Stimulated activated memory B cell treated with anti-CD40 and anti-IgM and Interleukin-4, amounts not matched to agents 10 μg/mL and 1 μg/mL and 100 μg/mL, for 72 hours (primary cell): ENCODE measurements at regions not wholly inside any gene's neighbourhood (a gene's known extent, or its start where the extent isn't known, plus 50 kb on each side); places are given as distances from the start of the nearest gene placed in this dataset.

ENCODE experiments used
- ATAC-seq: fragments of 150-1000 bp; cut with Tn5 transposase; 2 replicates; pipeline ENCODE4 v1.10.0; 2021
- H3K27ac Mint-ChIP-seq: one replicate; pipeline ENCODE4 v1.8.0; 2022; ENCODE audit warnings: mild to moderate bottlenecking, mixed read lengths
- H3K27me3 Mint-ChIP-seq: one replicate; pipeline ENCODE4 v1.8.0; 2022; ENCODE audit warnings: mixed read lengths
- H3K36me3 Mint-ChIP-seq: one replicate; pipeline ENCODE4 v1.8.0; 2022; ENCODE audit warnings: mixed read lengths
- H3K4me1 Mint-ChIP-seq: one replicate; pipeline ENCODE4 v1.8.0; 2022; ENCODE audit warnings: mixed read lengths
- H3K4me3 Mint-ChIP-seq: one replicate; pipeline ENCODE4 v1.8.0; 2022; ENCODE audit warnings: mild to moderate bottlenecking, moderate library complexity, mixed read lengths
- H3K9me3 Mint-ChIP-seq: one replicate; pipeline ENCODE4 v1.8.0; 2022; ENCODE audit warnings: mixed read lengths

GRCh38 chr16:62445909-62446308 lies 409.7 kb upstream of the CDH8 start:
- Mint-ChIP-seq H3K4me3 (no peak overlapping the region), H3K27me3 (no peaks in the 10 kb centered on the region), H3K36me3 (no peaks in the 10 kb centered on the region), H3K9me3 (peaks cover 15% of the 10 kb centered on the region), H3K4me1 (no peaks in the 10 kb centered on the region), H3K27ac (no peak overlapping the region)
- no peak for ATAC-seq

- Mint-ChIP-seq H3K36me3 (no peaks in the 10 kb centered on the region), H3K4me1 (no peaks in the 10 kb centered on the region), H3K27ac (no peak overlapping the region), H3K27me3 (no peaks in the 10 kb centered on the region), H3K9me3 (peaks cover 2% of the 10 kb centered on the region), H3K4me3 (no peak overlapping the region)
- ATAC-seq: no peak
Observed at GRCh38 chr16:62424206-62424605, 388.0 kb upstream of the CDH8 start.

GRCh38 chr16:62408760-62409159 lies 372.5 kb upstream of the CDH8 start:
- H3K27me3 Mint-ChIP-seq: no peaks in the 10 kb centered on the region
- no peak overlapping the region for H3K27ac Mint-ChIP-seq
- no peaks in the 10 kb centered on the region for H3K4me1 Mint-ChIP-seq

GRCh38 chr16:62406387-62406786 lies 370.1 kb upstream of the CDH8 start:
- H3K4me3 Mint-ChIP-seq: no peak overlapping the region
- H3K27ac Mint-ChIP-seq: no peak overlapping the region
- no peaks in the 10 kb centered on the region for H3K36me3 Mint-ChIP-seq
- H3K9me3 Mint-ChIP-seq: peaks cover 2% of the 10 kb centered on the region
- no peak for ATAC-seq
- no peaks in the 10 kb centered on the region for H3K27me3 Mint-ChIP-seq
- no peaks in the 10 kb centered on the region for H3K4me1 Mint-ChIP-seq

More at GRCh38 chr16:62408760-62409159, 372.5 kb upstream of the CDH8 start:
- no peak for ATAC-seq
- H3K36me3 Mint-ChIP-seq: no peaks in the 10 kb centered on the region
- peaks cover 2% of the 10 kb centered on the region for H3K9me3 Mint-ChIP-seq
- no peak overlapping the region for H3K4me3 Mint-ChIP-seq

- ATAC-seq: no peak
- Mint-ChIP-seq H3K27me3 (no peaks in the 10 kb centered on the region), H3K27ac (no peak overlapping the region), H3K9me3 (peaks cover 4% of the 10 kb centered on the region), H3K4me3 (no peak overlapping the region), H3K36me3 (no peaks in the 10 kb centered on the region), H3K4me1 (no peaks in the 10 kb centered on the region)
Observed at GRCh38 chr16:62404842-62405611, 368.8 kb upstream of the CDH8 start.

- Mint-ChIP-seq H3K9me3 (peaks cover 9% of the 10 kb centered on the region), H3K4me1 (no peaks in the 10 kb centered on the region), H3K27me3 (no peaks in the 10 kb centered on the region), H3K4me3 (no peak overlapping the region), H3K27ac (no peak overlapping the region), H3K36me3 (no peaks in the 10 kb centered on the region)
- ATAC-seq: peak; percentile 20
Observed at GRCh38 chr16:62392698-62393097, 356.5 kb upstream of the CDH8 start.

- Mint-ChIP-seq H3K36me3 (no peaks in the 10 kb centered on the region), H3K4me1 (no peaks in the 10 kb centered on the region), H3K27me3 (no peaks in the 10 kb centered on the region), H3K4me3 (no peak overlapping the region), H3K27ac (no peak overlapping the region), H3K9me3 (peaks cover 11% of the 10 kb centered on the region)
- ATAC-seq: no peak
Observed at GRCh38 chr16:62391940-62392339, 355.7 kb upstream of the CDH8 start.

GRCh38 chr16:62391134-62391533 lies 354.9 kb upstream of the CDH8 start:
- Mint-ChIP-seq H3K4me3 (no peak overlapping the region), H3K36me3 (no peaks in the 10 kb centered on the region), H3K27me3 (no peaks in the 10 kb centered on the region), H3K9me3 (peaks cover 6% of the 10 kb centered on the region), H3K27ac (no peak overlapping the region), H3K4me1 (no peaks in the 10 kb centered on the region)
- ATAC-seq: no peak

GRCh38 chr16:62390214-62390613 lies 354.0 kb upstream of the CDH8 start:
- ATAC-seq: no peak
- no peaks in the 10 kb centered on the region for H3K27me3 Mint-ChIP-seq
- H3K9me3 Mint-ChIP-seq: peaks cover 6% of the 10 kb centered on the region
- H3K27ac Mint-ChIP-seq: no peak overlapping the region
- H3K36me3 Mint-ChIP-seq: no peaks in the 10 kb centered on the region
- H3K4me3 Mint-ChIP-seq: no peak overlapping the region
- no peaks in the 10 kb centered on the region for H3K4me1 Mint-ChIP-seq

- no peak for ATAC-seq
- Mint-ChIP-seq H3K4me3 (no peak overlapping the region), H3K36me3 (no peaks in the 10 kb centered on the region), H3K4me1 (no peaks in the 10 kb centered on the region), H3K9me3 (peaks cover 6% of the 10 kb centered on the region), H3K27ac (no peak overlapping the region), H3K27me3 (no peaks in the 10 kb centered on the region)
Observed at GRCh38 chr16:62386411-62386810, 350.2 kb upstream of the CDH8 start.

- Mint-ChIP-seq H3K27ac (no peak overlapping the region), H3K4me1 (no peaks in the 10 kb centered on the region), H3K36me3 (no peaks in the 10 kb centered on the region), H3K9me3 (peaks cover 3% of the 10 kb centered on the region), H3K4me3 (no peak overlapping the region), H3K27me3 (no peaks in the 10 kb centered on the region)
- ATAC-seq: no peak
Observed at GRCh38 chr16:62383941-62384340, 347.7 kb upstream of the CDH8 start.

- H3K9me3 Mint-ChIP-seq: peaks cover 6% of the 10 kb centered on the region
- H3K27me3 Mint-ChIP-seq: no peaks in the 10 kb centered on the region
- no peak overlapping the region for H3K27ac Mint-ChIP-seq
- no peaks in the 10 kb centered on the region for H3K36me3 Mint-ChIP-seq
- H3K4me3 Mint-ChIP-seq: no peak overlapping the region
- no peak for ATAC-seq
- no peaks in the 10 kb centered on the region for H3K4me1 Mint-ChIP-seq
Observed at GRCh38 chr16:62370445-62370844, 334.2 kb upstream of the CDH8 start.

- H3K4me1 Mint-ChIP-seq: no peaks in the 10 kb centered on the region
- no peak overlapping the region for H3K4me3 Mint-ChIP-seq
- H3K36me3 Mint-ChIP-seq: no peaks in the 10 kb centered on the region
- ATAC-seq: no peak
- H3K27me3 Mint-ChIP-seq: no peaks in the 10 kb centered on the region
- no peak overlapping the region for H3K27ac Mint-ChIP-seq
- peaks cover 11% of the 10 kb centered on the region for H3K9me3 Mint-ChIP-seq
Observed at GRCh38 chr16:62363501-62363900, 327.3 kb upstream of the CDH8 start.

- Mint-ChIP-seq H3K4me1 (no peaks in the 10 kb centered on the region), H3K4me3 (no peak overlapping the region), H3K9me3 (peaks cover 6% of the 10 kb centered on the region), H3K36me3 (no peaks in the 10 kb centered on the region), H3K27me3 (no peaks in the 10 kb centered on the region), H3K27ac (no peak overlapping the region)
- ATAC-seq: no peak
Observed at GRCh38 chr16:62353355-62353754, 317.1 kb upstream of the CDH8 start.

- H3K9me3 Mint-ChIP-seq: peaks cover 7% of the 10 kb centered on the region
- no peaks in the 10 kb centered on the region for H3K4me1 Mint-ChIP-seq
- ATAC-seq: no peak
- H3K36me3 Mint-ChIP-seq: no peaks in the 10 kb centered on the region
- H3K4me3 Mint-ChIP-seq: no peak overlapping the region
- no peaks in the 10 kb centered on the region for H3K27me3 Mint-ChIP-seq
- H3K27ac Mint-ChIP-seq: no peak overlapping the region
Observed at GRCh38 chr16:62342216-62342615, 306.0 kb upstream of the CDH8 start.

GRCh38 chr16:62335356-62335755 lies 299.1 kb upstream of the CDH8 start:
- no peak for ATAC-seq
- H3K9me3 Mint-ChIP-seq: peaks cover 7% of the 10 kb centered on the region
- no peaks in the 10 kb centered on the region for H3K36me3 Mint-ChIP-seq
- no peaks in the 10 kb centered on the region for H3K27me3 Mint-ChIP-seq
- H3K4me3 Mint-ChIP-seq: no peak overlapping the region
- H3K27ac Mint-ChIP-seq: no peak overlapping the region
- no peaks in the 10 kb centered on the region for H3K4me1 Mint-ChIP-seq
